ENCODE measurements at regions not wholly inside any gene's neighbourhood (a gene's known extent, or its start where the extent isn't known, plus 50 kb on each side); places are given as distances from the start of the nearest gene placed in this dataset.

- TF ChIP-seq CTCF (IDR thresholded peaks at IDR 0.05) (no peak), POLR2A (IDR thresholded peaks at IDR 0.05) (no peak)
Measured at GRCh38 chr6:26246058-26246457, 118.9 kb upstream of the BTN3A2 start.
